ENCODE measurements at regions not wholly inside any gene's neighbourhood (a gene's known extent, or its start where the extent isn't known, plus 50 kb on each side); places are given as distances from the start of the nearest gene placed in this dataset.

DNA sequence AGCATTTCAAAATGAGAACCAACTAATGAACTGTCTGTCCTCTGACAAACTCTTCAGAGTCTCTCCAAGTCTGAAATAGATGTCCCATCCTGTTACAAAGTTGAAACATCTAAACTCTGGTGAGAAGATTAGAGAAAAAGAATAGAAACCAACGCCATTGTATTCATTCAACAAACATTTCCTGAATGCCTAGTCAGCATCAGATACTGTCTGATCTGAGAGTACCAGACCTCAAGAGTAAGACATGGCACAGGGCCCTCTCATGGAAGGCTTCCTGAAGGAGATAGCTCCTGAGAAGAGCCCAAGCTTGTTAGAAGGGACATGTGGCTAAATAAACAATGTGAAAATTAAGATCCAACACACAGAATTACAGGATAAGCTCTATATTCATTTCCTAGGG, 164.1 kb upstream of the LRRN1 start:
- TF ChIP-seq, protein P1, sequence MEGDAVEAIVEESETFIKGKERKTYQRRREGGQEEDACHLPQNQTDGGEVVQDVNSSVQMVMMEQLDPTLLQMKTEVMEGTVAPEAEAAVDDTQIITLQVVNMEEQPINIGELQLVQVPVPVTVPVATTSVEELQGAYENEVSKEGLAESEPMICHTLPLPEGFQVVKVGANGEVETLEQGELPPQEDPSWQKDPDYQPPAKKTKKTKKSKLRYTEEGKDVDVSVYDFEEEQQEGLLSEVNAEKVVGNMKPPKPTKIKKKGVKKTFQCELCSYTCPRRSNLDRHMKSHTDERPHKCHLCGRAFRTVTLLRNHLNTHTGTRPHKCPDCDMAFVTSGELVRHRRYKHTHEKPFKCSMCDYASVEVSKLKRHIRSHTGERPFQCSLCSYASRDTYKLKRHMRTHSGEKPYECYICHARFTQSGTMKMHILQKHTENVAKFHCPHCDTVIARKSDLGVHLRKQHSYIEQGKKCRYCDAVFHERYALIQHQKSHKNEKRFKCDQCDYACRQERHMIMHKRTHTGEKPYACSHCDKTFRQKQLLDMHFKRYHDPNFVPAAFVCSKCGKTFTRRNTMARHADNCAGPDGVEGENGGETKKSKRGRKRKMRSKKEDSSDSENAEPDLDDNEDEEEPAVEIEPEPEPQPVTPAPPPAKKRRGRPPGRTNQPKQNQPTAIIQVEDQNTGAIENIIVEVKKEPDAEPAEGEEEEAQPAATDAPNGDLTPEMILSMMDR (IDR thresholded peaks at IDR 0.05; ENCODE audit: control insufficient read depth, insufficient read depth, low read depth, low read length, missing control alignments), result no peak
- H3K4me3 ChIP-seq (ENCODE audit: control insufficient read depth, low read depth, low read length), result no peak overlapping the region
- DNase-seq (ENCODE audit: low read depth), result no peak

DNA sequence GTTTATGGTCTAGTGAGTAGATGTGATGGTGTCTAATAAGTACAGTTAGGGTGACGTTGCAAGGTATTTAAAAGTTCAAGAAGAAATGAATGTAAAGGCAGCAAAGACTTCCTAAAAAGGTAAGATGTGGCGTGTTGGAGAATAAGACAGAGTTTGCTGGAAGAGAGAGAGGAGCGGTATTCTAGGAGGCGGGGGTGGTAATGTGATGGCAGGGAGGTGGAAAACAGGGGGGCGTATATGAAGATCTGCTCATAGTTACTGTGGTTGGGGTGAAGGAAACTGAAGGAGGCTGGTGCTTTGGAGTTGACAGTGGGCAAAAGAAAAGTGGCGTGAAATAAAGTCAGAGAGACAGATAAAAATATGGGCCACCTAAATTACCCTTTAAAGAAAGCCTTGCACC, 164.9 kb upstream of the LRRN1 start:
- H3K4me3 ChIP-seq (ENCODE audit: control insufficient read depth, low read depth, low read length), result no peak overlapping the region
- TF ChIP-seq, protein P1 (IDR thresholded peaks at IDR 0.05; ENCODE audit: control insufficient read depth, insufficient read depth, low read depth, low read length, missing control alignments), result no peak
- DNase-seq (ENCODE audit: low read depth), result no peak

DNA sequence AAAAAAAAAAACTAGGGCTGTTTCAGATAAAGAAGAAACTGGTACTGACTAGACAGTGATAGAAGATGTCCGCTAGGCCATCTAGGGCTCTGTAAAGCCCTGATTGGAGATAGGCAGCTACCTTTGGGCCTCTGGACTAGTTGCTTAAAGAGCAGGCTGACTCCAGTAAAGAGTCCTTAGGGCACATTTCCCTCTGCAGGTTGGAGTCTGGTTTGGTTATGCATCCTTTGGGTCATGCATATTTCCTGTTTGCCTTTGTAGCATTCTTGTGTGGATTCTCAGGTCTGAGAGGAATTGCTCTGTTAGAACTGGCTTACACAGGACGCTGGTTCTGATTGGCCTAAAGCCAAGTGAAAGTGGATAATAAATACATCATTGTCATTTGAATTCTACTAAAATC, 165.5 kb upstream of the LRRN1 start:
- TF ChIP-seq, protein P1 (IDR thresholded peaks at IDR 0.05; ENCODE audit: control insufficient read depth, insufficient read depth, low read depth, low read length, missing control alignments), result no peak
- no peak for DNase-seq (ENCODE audit: low read depth)
- no peak overlapping the region for H3K4me3 ChIP-seq (ENCODE audit: control insufficient read depth, low read depth, low read length)

DNA sequence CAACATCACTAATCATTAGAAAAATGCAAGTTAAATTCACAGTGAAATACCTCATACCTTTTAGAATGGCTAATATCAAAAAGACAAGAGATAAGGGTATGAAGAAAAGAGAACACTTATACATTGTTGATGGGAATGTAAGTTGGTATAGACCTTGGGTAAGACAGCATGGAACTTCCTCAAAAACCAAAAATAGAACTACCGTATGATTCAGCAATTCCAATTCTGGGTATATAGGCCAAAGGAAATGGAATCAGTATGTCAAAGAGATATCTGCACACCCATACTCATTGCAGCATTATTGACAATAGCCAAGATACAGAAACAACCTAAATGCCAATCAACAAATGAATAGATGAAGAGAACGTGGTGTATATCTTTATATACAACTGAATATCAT, 166.8 kb upstream of the LRRN1 start:
- no peak for DNase-seq (ENCODE audit: low read depth)
- TF ChIP-seq, protein P1 (IDR thresholded peaks at IDR 0.05; ENCODE audit: control insufficient read depth, insufficient read depth, low read depth, low read length, missing control alignments), result no peak
- no peak overlapping the region for H3K4me3 ChIP-seq (ENCODE audit: control insufficient read depth, low read depth, low read length)

DNA sequence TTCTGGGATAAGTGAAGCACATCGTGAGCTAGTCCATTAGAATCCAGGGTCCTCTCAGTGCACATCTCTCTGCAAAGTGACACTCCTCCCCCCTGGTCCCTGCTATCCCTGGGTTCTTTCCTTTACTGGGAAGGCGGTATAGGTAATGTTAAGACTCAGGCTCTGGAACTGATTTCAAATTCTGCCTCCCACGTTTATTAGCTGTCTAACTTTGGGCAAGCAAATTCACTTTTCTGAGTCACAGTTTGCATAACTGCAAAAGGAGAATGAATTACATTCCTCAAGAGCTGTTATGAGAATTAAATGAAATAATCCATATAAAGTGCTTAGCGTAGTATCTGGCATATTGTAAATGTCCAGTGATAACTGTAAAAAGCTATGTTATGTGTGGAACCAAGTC, 168.1 kb upstream of the LRRN1 start:
- no peak overlapping the region for H3K4me3 ChIP-seq (ENCODE audit: control insufficient read depth, low read depth, low read length)
- TF ChIP-seq, protein P1 (IDR thresholded peaks at IDR 0.05; ENCODE audit: control insufficient read depth, insufficient read depth, low read depth, low read length, missing control alignments), result no peak
- no peak for DNase-seq (ENCODE audit: low read depth)

DNA sequence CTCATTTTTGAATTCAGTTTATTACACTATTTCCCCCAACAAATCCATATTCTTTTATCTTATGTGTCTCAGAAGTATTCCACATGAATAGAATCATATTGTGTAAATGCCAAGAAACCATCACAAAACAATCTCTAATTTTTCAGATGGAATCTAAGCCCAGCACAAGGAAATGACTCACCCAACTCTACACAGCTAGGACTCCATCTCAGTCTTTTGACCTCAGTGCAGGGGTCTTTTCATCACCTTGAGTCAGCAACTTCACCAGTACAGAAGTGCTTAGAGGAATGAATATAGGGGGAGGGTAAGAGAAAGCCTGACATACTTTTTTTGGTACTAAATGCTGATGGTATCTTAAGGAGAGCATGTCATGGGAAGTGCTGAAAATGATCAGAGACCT, 169.3 kb upstream of the LRRN1 start:
- TF ChIP-seq, protein P1 (IDR thresholded peaks at IDR 0.05; ENCODE audit: control insufficient read depth, insufficient read depth, low read depth, low read length, missing control alignments), result no peak
- DNase-seq (ENCODE audit: low read depth), result no peak
- no peak overlapping the region for H3K4me3 ChIP-seq (ENCODE audit: control insufficient read depth, low read depth, low read length)
